B cell (primary cell): ENCODE measurements at regions not wholly inside any gene's neighbourhood (a gene's known extent, or its start where the extent isn't known, plus 50 kb on each side); places are given as distances from the start of the nearest gene placed in this dataset.

Experiments
- ATAC-seq: fragments of 200-7000 bp; cut with Tn5 transposase; one replicate; pipeline ENCODE4 v1.10.0; 2021; ENCODE audit warnings: low read depth, mild to moderate bottlenecking, moderate number of reproducible peaks, moderate library complexity
- CTCF ChIA-PET: fragments of 350-600 bp; sonication (Branson Sonifier 250); formaldehyde crosslinking; loops from one replicate; lab custom pipeline; 2021; ENCODE audit warnings: antibody characterized with exemption, inconsistent platforms; lab: Charles Lee
- POLR2A ChIA-PET: fragments of 350-600 bp; sonication (Branson Sonifier 250); formaldehyde crosslinking; loops from one replicate; lab custom pipeline; 2021; ENCODE audit warnings: antibody characterized with exemption; lab: Charles Lee
- DNase-seq: peaks from one replicate; pipeline ENCODE4 v3.0.0; 2013
- H2AFZ ChIP-seq: 2 replicates; pipeline ENCODE4 v1.6.1; 2012; ENCODE audit warnings: mild to moderate bottlenecking, low read depth, low read length; ENCODE audit not compliant: insufficient read depth, poor library complexity, severe bottlenecking
- H3K27ac ChIP-seq, 2 donors: 1 replicate in 1 of 2; 2 replicates in 1 of 2; pipeline ENCODE4 v1.5.1; 2012 to 2013; ENCODE audit warnings: low read length in 2 of 2, mild to moderate bottlenecking in 2 of 2, moderate library complexity in 1 of 2
- H3K27me3 ChIP-seq, 4 experiments: fragments of 200-600 bp in 1 of 4; sonication (generic) in 1 of 4; replicated peaks in 1 of 4; 1 replicate in 2 of 4; 2 replicates in 2 of 4; pipeline versions ENCODE4 v1.6.1 to v1.7.0; 2013 to 2016; ENCODE audit warnings: low read length in 3 of 4, mild to moderate bottlenecking in 2 of 4, mixed read lengths in 1 of 4, moderate library complexity in 1 of 4; ENCODE audit not compliant: insufficient read depth in 4 of 4, control insufficient read depth in 3 of 4; ENCODE audit errors: control extremely low read depth in 1 of 4
- H3K36me3 ChIP-seq, 2 experiments: replicated peaks in 1 of 2; 1 replicate in 1 of 2; 2 replicates in 1 of 2; pipeline versions ENCODE4 v1.6.1 to v1.7.1; 2013; ENCODE audit warnings: low read length in 1 of 2; ENCODE audit not compliant: insufficient read depth in 2 of 2, control insufficient read depth in 1 of 2; ENCODE audit errors: control extremely low read depth in 1 of 2, extremely low read depth in 1 of 2
- H3K4me1 ChIP-seq, 2 donors: fragments of 200-600 bp in 1 of 2; sonication (generic) in 1 of 2; 1 replicate in 1 of 2; 2 replicates in 1 of 2; pipeline versions ENCODE4 v1.5.1 to v1.6.1; 2013 to 2017; ENCODE audit warnings: low read length in 2 of 2; ENCODE audit not compliant: control insufficient read depth in 2 of 2, insufficient read depth in 2 of 2
- H3K4me2 ChIP-seq: replicated peaks from 2 replicates; pipeline ENCODE3; 2012; ENCODE audit warnings: mild to moderate bottlenecking, low read depth, low read length; ENCODE audit not compliant: poor library complexity, severe bottlenecking
- H3K4me3 ChIP-seq, 5 experiments: fragments of 200-600 bp in 1 of 5; sonication (generic) in 1 of 5; 1 replicate in 3 of 5; 2 replicates in 2 of 5; pipeline versions ENCODE4 v1.5.1 to v1.7.0; 2011 to 2016; ENCODE audit warnings: low read length in 4 of 5, mild to moderate bottlenecking in 4 of 5, low read depth in 2 of 5, control low read depth in 1 of 5, moderate library complexity in 1 of 5; ENCODE audit not compliant: insufficient read depth in 1 of 5; ENCODE audit errors: control extremely low read depth in 1 of 5, extremely low read depth in 1 of 5
- H3K79me2 ChIP-seq: fragments of 200-600 bp; sonication (generic); one replicate; pipeline ENCODE4 v1.6.0; 2016; ENCODE audit warnings: low read length; ENCODE audit not compliant: control insufficient read depth, insufficient read depth
- H3K9ac ChIP-seq: fragments of 200-600 bp; sonication (generic); 2 replicates; pipeline ENCODE4 v1.6.1; 2017; ENCODE audit warnings: mild to moderate bottlenecking, low read length, moderate library complexity
- H3K9me3 ChIP-seq, 3 donors: one replicate each; pipeline versions ENCODE4 v1.6.1 to v1.7.1; 2013; ENCODE audit warnings: low read length in 2 of 3; ENCODE audit not compliant: control insufficient read depth in 2 of 3, insufficient read depth in 1 of 3; ENCODE audit errors: control extremely low read depth in 1 of 3
- H4K20me1 ChIP-seq: 2 replicates; pipeline ENCODE4 v1.6.0; 2012; ENCODE audit warnings: mild to moderate bottlenecking, low read length; ENCODE audit not compliant: insufficient read depth, control insufficient read depth, poor library complexity, severe bottlenecking
- H3K27ac Mint-ChIP-seq: one replicate; pipeline ENCODE4 v1.8.0; 2021; ENCODE audit warnings: mixed read lengths
- H3K27me3 Mint-ChIP-seq: one replicate; pipeline ENCODE4 v1.8.0; 2021; ENCODE audit warnings: mixed read lengths
- H3K4me1 Mint-ChIP-seq: one replicate; pipeline ENCODE4 v1.8.0; 2021; ENCODE audit warnings: mixed read lengths
- H3K4me3 Mint-ChIP-seq: one replicate; pipeline ENCODE4 v1.8.0; 2021; ENCODE audit warnings: mixed read lengths
- H3K9me3 Mint-ChIP-seq: one replicate; pipeline ENCODE4 v1.8.0; 2022; ENCODE audit warnings: mixed read lengths; ENCODE audit not compliant: insufficient read depth
- EZH2 ChIP-seq: IDR thresholded peaks from 2 replicates; pipeline ENCODE4 v1.6.1; 2012; ENCODE audit warnings: borderline replicate concordance, low read depth, mild to moderate bottlenecking, moderate library complexity, low read length; ENCODE audit not compliant: insufficient read depth, poor library complexity, severe bottlenecking
- WGBS: methylation state at CpG from one replicate; pipeline ENCODE4 v1.1.5; 2013; ENCODE audit warnings: missing lambda C conversion rate; ENCODE audit not compliant: insufficient coverage; 5-methylcytosine and 5-hydroxymethylcytosine counted together
- intact Hi-C: fragments of 100-400 bp; cut with micrococcal nuclease; formaldehyde crosslinking; loops from one replicate; pipeline ENCODE4 v1.10.0; 2022
- TF ChIP-seq, protein P1 (sequence below): fragments of 200-600 bp; IDR thresholded peaks from one replicate; pipeline ENCODE4 v1.8.0; 2022; ENCODE audit warnings: antibody characterized with exemption, mild to moderate bottlenecking

DNA sequence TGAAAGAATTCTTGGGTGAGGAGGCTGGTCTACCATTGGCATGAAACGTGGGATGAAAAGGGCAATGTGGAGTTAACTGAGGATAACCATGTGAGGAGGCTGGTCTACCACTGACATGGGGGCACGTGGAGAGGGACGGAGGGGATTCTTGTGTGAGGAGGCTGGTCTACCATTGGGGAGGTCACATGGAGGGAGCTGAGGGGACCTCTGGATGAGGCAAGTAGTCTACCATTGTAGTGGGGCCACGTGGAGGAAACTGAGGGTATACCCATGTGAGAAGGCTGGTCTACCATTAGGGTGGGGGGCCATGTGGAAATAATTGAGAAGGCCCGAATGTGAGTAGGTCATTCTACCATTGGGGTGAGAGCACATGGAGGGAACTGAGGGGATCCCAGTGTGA, 154.1 kb downstream of the FBLN2 start:
- intact Hi-C loops: no loop called here
- POLR2A ChIA-PET: no interaction called here

DNA sequence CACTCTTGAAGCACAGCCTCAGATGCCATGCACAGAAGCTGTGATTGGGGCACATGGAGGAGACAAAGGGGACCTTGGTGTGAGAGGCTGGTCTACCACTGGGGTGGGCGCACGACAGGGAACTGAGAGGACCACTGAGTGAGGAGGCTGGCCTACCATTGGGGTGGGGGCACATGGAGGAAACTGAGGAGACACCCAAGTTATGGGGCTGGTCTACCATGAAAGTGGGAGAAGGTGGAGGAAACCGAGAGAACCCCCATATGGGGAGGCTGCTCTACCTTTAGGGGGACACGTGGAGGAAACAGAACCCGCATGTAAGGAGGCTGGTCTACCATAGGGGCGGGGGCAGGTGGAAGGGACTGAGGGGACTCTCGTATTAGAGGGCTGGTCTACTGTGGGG, 153.4 kb downstream of the FBLN2 start:
- Mint-ChIP-seq H3K4me3 (no peak overlapping the region), H3K4me1 (no peaks in the 10 kb centered on the region), H3K27me3 (peaks cover 41% of the 10 kb centered on the region)

More for the DNA sequence above, 154.1 kb downstream of the FBLN2 start:
- no peaks in the 10 kb centered on the region for H3K4me1 ChIP-seq
- Mint-ChIP-seq H3K27ac (no peak overlapping the region), H3K27me3 (peaks cover 46% of the 10 kb centered on the region), H3K4me3 (no peak overlapping the region), H3K9me3 (peaks cover 13% of the 10 kb centered on the region), H3K4me1 (no peaks in the 10 kb centered on the region)
- DNase-seq: no peak
- 65% methylated on average over 5 of the region's 5 CpGs for WGBS
- H3K4me3 ChIP-seq: no peak overlapping the region
- TF ChIP-seq, protein P1, sequence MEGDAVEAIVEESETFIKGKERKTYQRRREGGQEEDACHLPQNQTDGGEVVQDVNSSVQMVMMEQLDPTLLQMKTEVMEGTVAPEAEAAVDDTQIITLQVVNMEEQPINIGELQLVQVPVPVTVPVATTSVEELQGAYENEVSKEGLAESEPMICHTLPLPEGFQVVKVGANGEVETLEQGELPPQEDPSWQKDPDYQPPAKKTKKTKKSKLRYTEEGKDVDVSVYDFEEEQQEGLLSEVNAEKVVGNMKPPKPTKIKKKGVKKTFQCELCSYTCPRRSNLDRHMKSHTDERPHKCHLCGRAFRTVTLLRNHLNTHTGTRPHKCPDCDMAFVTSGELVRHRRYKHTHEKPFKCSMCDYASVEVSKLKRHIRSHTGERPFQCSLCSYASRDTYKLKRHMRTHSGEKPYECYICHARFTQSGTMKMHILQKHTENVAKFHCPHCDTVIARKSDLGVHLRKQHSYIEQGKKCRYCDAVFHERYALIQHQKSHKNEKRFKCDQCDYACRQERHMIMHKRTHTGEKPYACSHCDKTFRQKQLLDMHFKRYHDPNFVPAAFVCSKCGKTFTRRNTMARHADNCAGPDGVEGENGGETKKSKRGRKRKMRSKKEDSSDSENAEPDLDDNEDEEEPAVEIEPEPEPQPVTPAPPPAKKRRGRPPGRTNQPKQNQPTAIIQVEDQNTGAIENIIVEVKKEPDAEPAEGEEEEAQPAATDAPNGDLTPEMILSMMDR: no peak
- no peak for TF ChIP-seq EZH2
- no peak overlapping the region for H2AFZ ChIP-seq
- no peak for ATAC-seq
- no peak overlapping the region for H3K27ac ChIP-seq
- peaks cover 0 to 23% (median 0%) of the 10 kb centered on the region in 4 experiments for H3K27me3 ChIP-seq
- H3K79me2 ChIP-seq: no peaks in the 10 kb centered on the region
- H4K20me1 ChIP-seq: no peaks in the 10 kb centered on the region
- no peaks in the 10 kb centered on the region for H3K36me3 ChIP-seq
- CTCF ChIA-PET: no interaction called here
- H3K4me2 ChIP-seq: no peak overlapping the region
- H3K9me3 ChIP-seq: peaks cover 0 to 36% (median 5%) of the 10 kb centered on the region in 3 donors
- no peak overlapping the region for H3K9ac ChIP-seq

More for the DNA sequence above, 153.4 kb downstream of the FBLN2 start:
- WGBS: 86% methylated on average over 7 of the region's 7 CpGs
- Histone ChIP-seq H3K4me1 (no peaks in the 10 kb centered on the region), H3K27me3 (peaks cover 0 to 23% (median 0%) of the 10 kb centered on the region in 4 experiments), H2AFZ (no peak overlapping the region), H3K4me3 (no peak overlapping the region), H3K79me2 (no peaks in the 10 kb centered on the region), H3K27ac (no peak overlapping the region), H3K4me2 (no peak overlapping the region), H3K36me3 (no peaks in the 10 kb centered on the region), H3K9me3 (peaks cover 0 to 36% (median 5%) of the 10 kb centered on the region in 3 donors), H3K9ac (no peak overlapping the region), H4K20me1 (no peaks in the 10 kb centered on the region)
- POLR2A ChIA-PET: no interaction called here
- no peak for TF ChIP-seq EZH2
- TF ChIP-seq, protein P1: no peak
- no peak for DNase-seq
- Mint-ChIP-seq H3K9me3 (peaks cover 13% of the 10 kb centered on the region), H3K27ac (no peak overlapping the region)
- CTCF ChIA-PET: no interaction called here
- no peak for ATAC-seq
- intact Hi-C loops: no loop called here
